ENCODE measurements at regions not wholly inside any gene's neighbourhood (a gene's known extent, or its start where the extent isn't known, plus 50 kb on each side); places are given as distances from the start of the nearest gene placed in this dataset.
"Not testable (repeated sequence)": the region's sequence is repeated elsewhere in the genome, so short reads cannot be mapped to it uniquely, and the experiment has no call there.

DNA sequence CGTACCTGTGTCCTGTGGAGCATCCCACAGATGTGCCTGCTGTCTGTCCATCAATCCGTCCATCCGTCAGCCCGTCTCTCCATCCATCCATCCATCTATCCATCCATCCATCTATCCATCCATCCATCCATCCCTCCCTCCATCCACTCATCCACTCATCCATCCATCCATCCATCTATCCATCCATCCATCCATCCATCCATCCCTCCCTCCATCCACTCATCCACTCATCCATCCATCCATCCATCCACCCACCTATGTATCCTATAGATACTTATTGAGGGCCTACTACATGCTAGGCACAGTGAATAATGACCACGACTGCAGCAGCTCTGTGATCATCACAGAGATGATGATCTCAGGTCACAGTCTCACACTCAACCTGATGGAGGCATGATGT is 67.5 kb upstream of the TRABD2B start:
- TF ChIP-seq, protein P1, sequence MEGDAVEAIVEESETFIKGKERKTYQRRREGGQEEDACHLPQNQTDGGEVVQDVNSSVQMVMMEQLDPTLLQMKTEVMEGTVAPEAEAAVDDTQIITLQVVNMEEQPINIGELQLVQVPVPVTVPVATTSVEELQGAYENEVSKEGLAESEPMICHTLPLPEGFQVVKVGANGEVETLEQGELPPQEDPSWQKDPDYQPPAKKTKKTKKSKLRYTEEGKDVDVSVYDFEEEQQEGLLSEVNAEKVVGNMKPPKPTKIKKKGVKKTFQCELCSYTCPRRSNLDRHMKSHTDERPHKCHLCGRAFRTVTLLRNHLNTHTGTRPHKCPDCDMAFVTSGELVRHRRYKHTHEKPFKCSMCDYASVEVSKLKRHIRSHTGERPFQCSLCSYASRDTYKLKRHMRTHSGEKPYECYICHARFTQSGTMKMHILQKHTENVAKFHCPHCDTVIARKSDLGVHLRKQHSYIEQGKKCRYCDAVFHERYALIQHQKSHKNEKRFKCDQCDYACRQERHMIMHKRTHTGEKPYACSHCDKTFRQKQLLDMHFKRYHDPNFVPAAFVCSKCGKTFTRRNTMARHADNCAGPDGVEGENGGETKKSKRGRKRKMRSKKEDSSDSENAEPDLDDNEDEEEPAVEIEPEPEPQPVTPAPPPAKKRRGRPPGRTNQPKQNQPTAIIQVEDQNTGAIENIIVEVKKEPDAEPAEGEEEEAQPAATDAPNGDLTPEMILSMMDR (IDR thresholded peaks at IDR 0.05): not testable (repeated sequence)
- not testable (repeated sequence) for TF ChIP-seq POLR2A (IDR thresholded peaks at IDR 0.05)

Measured in heart left ventricle (tissue), 13 donors.